Keratinocyte (primary cell): ENCODE measurements at regions not wholly inside any gene's neighbourhood (a gene's known extent, or its start where the extent isn't known, plus 50 kb on each side); places are given as distances from the start of the nearest gene placed in this dataset.

Source experiments
- DNase-seq: peaks from one replicate; pipeline ENCODE4 v3.0.0-alpha.2; 2011; ENCODE audit warnings: low read depth, missing footprints, low spot score
- FAIRE-seq: peaks from 2 replicates; lab custom pipeline; 2011; peaks lifted over from hg19 to GRCh38; lab: Jason Lieb, UNC
- H2AFZ ChIP-seq: 2 replicates; pipeline ENCODE4 v1.6.0; 2012; ENCODE audit warnings: low read length, control low read depth, inconsistent platforms; ENCODE audit not compliant: control insufficient read depth
- H3K27ac ChIP-seq: 2 replicates; pipeline ENCODE4 v1.5.1; 2011; ENCODE audit warnings: low read length; ENCODE audit not compliant: control insufficient read depth, insufficient read depth
- H3K27me3 ChIP-seq: 3 replicates; pipeline ENCODE4 v1.6.0; 2011; ENCODE audit warnings: low read length; ENCODE audit not compliant: control insufficient read depth, insufficient read depth; ENCODE audit errors: extremely low read depth
- H3K36me3 ChIP-seq, 2 experiments: 2 replicates in 1 of 2; 3 replicates in 1 of 2; pipeline ENCODE4 v1.5.1; 2011; ENCODE audit warnings: low read length in 2 of 2, mild to moderate bottlenecking in 1 of 2; ENCODE audit not compliant: control insufficient read depth in 2 of 2, insufficient read depth in 2 of 2; ENCODE audit errors: extremely low read depth in 1 of 2
- H3K4me1 ChIP-seq: 3 replicates; pipeline ENCODE4 v1.5.1; 2011; ENCODE audit warnings: low read length; ENCODE audit not compliant: control insufficient read depth, insufficient read depth; ENCODE audit errors: extremely low read depth
- H3K4me2 ChIP-seq: 3 replicates; pipeline ENCODE4 v1.6.0; 2011; ENCODE audit warnings: low read depth, low read length; ENCODE audit not compliant: control insufficient read depth, insufficient read depth; ENCODE audit errors: extremely low read depth
- H3K4me3 ChIP-seq, 3 experiments: fragments of 200-600 bp in 1 of 3; sonication (generic) in 1 of 3; 2 replicates in 2 of 3; 3 replicates in 1 of 3; pipeline ENCODE4 v1.5.1; 2011 to 2016; ENCODE audit warnings: low read length in 3 of 3, mild to moderate bottlenecking in 3 of 3, control low read depth in 2 of 3, inconsistent platforms in 1 of 3, low read depth in 1 of 3, mixed read lengths in 1 of 3, mixed run types in 1 of 3, moderate library complexity in 1 of 3; ENCODE audit not compliant: control insufficient read depth in 2 of 3, insufficient read depth in 2 of 3; ENCODE audit errors: extremely low read depth in 1 of 3
- H3K79me2 ChIP-seq: 2 replicates; pipeline ENCODE4 v1.6.0; 2012; ENCODE audit warnings: low read length; ENCODE audit not compliant: control insufficient read depth, insufficient read depth
- H3K9ac ChIP-seq: 3 replicates; pipeline ENCODE4 v1.6.0; 2011; ENCODE audit warnings: low read length; ENCODE audit not compliant: control insufficient read depth, insufficient read depth; ENCODE audit errors: extremely low read depth
- H3K9me1 ChIP-seq: 3 replicates; pipeline ENCODE4 v1.6.0; 2011; ENCODE audit warnings: low read length; ENCODE audit not compliant: control insufficient read depth, insufficient read depth; ENCODE audit errors: extremely low read depth
- H3K9me3 ChIP-seq: 2 replicates; pipeline ENCODE4 v1.5.1; 2012; ENCODE audit warnings: low read depth, low read length; ENCODE audit not compliant: control insufficient read depth
- H4K20me1 ChIP-seq: 3 replicates; pipeline ENCODE4 v1.6.0; 2011; ENCODE audit warnings: low read length; ENCODE audit not compliant: control insufficient read depth, insufficient read depth; ENCODE audit errors: extremely low read depth
- EZH2 ChIP-seq: IDR thresholded peaks from one replicate; pipeline ENCODE4 v1.6.1; 2012; ENCODE audit warnings: inconsistent platforms, mild to moderate bottlenecking, low read length, moderate library complexity
- dilution Hi-C: fragments of 300-500 bp; cut with MboI; formaldehyde crosslinking; loops from one replicate; pipeline ENCODE4 v1.7.0; 2020; ENCODE audit warnings: low sequenced_read_pairs; ENCODE audit not compliant: extremely low pct_ligation_motif_present
- TF ChIP-seq, protein P1 (sequence below), 3 experiments: IDR thresholded peaks in 1 of 3; conservative IDR thresholded peaks in 1 of 3; optimal IDR thresholded peaks in 1 of 3; 2 replicates in 2 of 3; 3 replicates in 1 of 3; pipeline versions ENCODE3 to v1.5.1; 2011; ENCODE audit warnings: low read length in 3 of 3, mild to moderate bottlenecking in 3 of 3, moderate library complexity in 2 of 3, control low read depth in 1 of 3, inconsistent platforms in 1 of 3; ENCODE audit not compliant: insufficient read depth in 2 of 3; ENCODE audit errors: extremely low read depth in 1 of 3

- DNase-seq, result no peak
- no peaks in the 10 kb centered on the region for H3K27me3 ChIP-seq
- FAIRE-seq, result no peak
- H3K4me2 ChIP-seq, result no peak overlapping the region
- dilution Hi-C loops, result no loop called here
- no peaks in the 10 kb centered on the region for H3K9me1 ChIP-seq
- no peaks in the 10 kb centered on the region for H3K9me3 ChIP-seq
- H3K9ac ChIP-seq, result no peak overlapping the region
- no peaks in the 10 kb centered on the region for H3K36me3 ChIP-seq
- TF ChIP-seq, protein P1, sequence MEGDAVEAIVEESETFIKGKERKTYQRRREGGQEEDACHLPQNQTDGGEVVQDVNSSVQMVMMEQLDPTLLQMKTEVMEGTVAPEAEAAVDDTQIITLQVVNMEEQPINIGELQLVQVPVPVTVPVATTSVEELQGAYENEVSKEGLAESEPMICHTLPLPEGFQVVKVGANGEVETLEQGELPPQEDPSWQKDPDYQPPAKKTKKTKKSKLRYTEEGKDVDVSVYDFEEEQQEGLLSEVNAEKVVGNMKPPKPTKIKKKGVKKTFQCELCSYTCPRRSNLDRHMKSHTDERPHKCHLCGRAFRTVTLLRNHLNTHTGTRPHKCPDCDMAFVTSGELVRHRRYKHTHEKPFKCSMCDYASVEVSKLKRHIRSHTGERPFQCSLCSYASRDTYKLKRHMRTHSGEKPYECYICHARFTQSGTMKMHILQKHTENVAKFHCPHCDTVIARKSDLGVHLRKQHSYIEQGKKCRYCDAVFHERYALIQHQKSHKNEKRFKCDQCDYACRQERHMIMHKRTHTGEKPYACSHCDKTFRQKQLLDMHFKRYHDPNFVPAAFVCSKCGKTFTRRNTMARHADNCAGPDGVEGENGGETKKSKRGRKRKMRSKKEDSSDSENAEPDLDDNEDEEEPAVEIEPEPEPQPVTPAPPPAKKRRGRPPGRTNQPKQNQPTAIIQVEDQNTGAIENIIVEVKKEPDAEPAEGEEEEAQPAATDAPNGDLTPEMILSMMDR (optimal IDR thresholded peaks at IDR 0.05 in 1 of 3, IDR thresholded peaks at IDR 0.05 in 1 of 3, conservative IDR thresholded peaks at IDR 0.05 in 1 of 3; ENCODE audit: extremely low read depth in 1 of 3, insufficient read depth in 2 of 3, low read length in 3 of 3), result no peak
- no peak for TF ChIP-seq EZH2
- H3K4me3 ChIP-seq, result no peak overlapping the region
- H3K79me2 ChIP-seq, result no peaks in the 10 kb centered on the region
- no peaks in the 10 kb centered on the region for H4K20me1 ChIP-seq
- no peaks in the 10 kb centered on the region for H3K4me1 ChIP-seq
- H2AFZ ChIP-seq, result no peak overlapping the region
- no peak overlapping the region for H3K27ac ChIP-seq
These were observed 138.5 kb downstream of the MTX2 start for GRCh38 chr2:176407706-176408105.

DNA sequence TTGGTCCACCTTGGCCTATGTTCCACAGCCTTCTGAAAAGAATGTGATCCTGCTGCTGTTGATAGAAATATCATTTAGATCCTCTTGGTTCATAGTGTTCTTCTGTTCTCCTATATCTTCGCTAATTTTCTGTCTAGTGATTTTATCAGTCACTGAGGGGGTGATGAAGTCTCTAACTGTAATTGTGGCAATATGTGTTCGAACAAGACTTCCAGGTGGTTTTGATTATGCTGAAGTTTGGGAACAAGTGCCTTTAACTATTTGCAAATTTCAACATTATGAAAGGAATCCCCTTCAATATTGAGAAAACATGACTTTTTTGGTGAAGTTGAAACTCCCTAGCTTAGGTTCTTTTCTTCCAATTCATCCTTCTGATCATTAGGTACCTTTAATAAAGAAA, 140.4 kb downstream of the MTX2 start:
- H3K79me2 ChIP-seq, result no peaks in the 10 kb centered on the region
- FAIRE-seq (no peak), DNase-seq (no peak)
- H3K27ac ChIP-seq, result no peak overlapping the region
- H3K9me3 ChIP-seq, result no peaks in the 10 kb centered on the region
- H2AFZ ChIP-seq, result no peak overlapping the region
- dilution Hi-C loops, result no loop called here
- no peak overlapping the region for H3K4me2 ChIP-seq
- no peaks in the 10 kb centered on the region for H4K20me1 ChIP-seq
- H3K9me1 ChIP-seq, result no peaks in the 10 kb centered on the region
- H3K36me3 ChIP-seq, result no peaks in the 10 kb centered on the region
- TF ChIP-seq, protein P1 (optimal IDR thresholded peaks at IDR 0.05 in 1 of 3, IDR thresholded peaks at IDR 0.05 in 1 of 3, conservative IDR thresholded peaks at IDR 0.05 in 1 of 3; ENCODE audit: extremely low read depth in 1 of 3, insufficient read depth in 2 of 3, low read length in 3 of 3), result no peak
- no peak for TF ChIP-seq EZH2
- H3K9ac ChIP-seq, result no peak overlapping the region
- H3K27me3 ChIP-seq, result no peaks in the 10 kb centered on the region
- no peak overlapping the region for H3K4me3 ChIP-seq
- no peaks in the 10 kb centered on the region for H3K4me1 ChIP-seq
